ENCODE measurements at regions not wholly inside any gene's neighbourhood (a gene's known extent, or its start where the extent isn't known, plus 50 kb on each side); places are given as distances from the start of the nearest gene placed in this dataset.

DNA sequence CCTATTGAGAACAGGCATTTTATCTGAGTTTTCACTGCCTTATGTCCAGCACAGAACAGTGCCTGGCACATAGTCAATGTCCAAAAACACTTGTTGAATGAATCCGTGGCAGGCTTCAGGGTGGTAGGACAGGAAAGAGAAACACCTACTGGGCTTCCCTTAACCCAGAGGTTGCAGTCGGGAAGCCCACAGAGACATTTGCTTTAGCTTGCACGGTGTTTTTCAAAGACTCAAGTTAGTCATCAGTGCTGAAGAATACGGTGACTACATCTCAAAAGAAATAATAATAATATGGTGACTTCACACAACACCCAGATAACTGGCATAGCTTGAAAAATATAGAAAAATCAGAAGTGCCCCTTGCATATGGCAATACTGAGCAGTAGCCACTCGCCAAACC lies 160.4 kb downstream of the CD83 start:
- TF ChIP-seq, protein P1, sequence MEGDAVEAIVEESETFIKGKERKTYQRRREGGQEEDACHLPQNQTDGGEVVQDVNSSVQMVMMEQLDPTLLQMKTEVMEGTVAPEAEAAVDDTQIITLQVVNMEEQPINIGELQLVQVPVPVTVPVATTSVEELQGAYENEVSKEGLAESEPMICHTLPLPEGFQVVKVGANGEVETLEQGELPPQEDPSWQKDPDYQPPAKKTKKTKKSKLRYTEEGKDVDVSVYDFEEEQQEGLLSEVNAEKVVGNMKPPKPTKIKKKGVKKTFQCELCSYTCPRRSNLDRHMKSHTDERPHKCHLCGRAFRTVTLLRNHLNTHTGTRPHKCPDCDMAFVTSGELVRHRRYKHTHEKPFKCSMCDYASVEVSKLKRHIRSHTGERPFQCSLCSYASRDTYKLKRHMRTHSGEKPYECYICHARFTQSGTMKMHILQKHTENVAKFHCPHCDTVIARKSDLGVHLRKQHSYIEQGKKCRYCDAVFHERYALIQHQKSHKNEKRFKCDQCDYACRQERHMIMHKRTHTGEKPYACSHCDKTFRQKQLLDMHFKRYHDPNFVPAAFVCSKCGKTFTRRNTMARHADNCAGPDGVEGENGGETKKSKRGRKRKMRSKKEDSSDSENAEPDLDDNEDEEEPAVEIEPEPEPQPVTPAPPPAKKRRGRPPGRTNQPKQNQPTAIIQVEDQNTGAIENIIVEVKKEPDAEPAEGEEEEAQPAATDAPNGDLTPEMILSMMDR (IDR thresholded peaks at IDR 0.05; ENCODE audit: poor library complexity, severe bottlenecking): no peak
- TF ChIP-seq EZH2 (IDR thresholded peaks at IDR 0.05; ENCODE audit: borderline replicate concordance, insufficient read depth, low read length, poor library complexity, severe bottlenecking): no peak
- TF ChIP-seq POLR2AphosphoS5 (IDR thresholded peaks at IDR 0.05): no peak
- TF ChIP-seq, protein P2, sequence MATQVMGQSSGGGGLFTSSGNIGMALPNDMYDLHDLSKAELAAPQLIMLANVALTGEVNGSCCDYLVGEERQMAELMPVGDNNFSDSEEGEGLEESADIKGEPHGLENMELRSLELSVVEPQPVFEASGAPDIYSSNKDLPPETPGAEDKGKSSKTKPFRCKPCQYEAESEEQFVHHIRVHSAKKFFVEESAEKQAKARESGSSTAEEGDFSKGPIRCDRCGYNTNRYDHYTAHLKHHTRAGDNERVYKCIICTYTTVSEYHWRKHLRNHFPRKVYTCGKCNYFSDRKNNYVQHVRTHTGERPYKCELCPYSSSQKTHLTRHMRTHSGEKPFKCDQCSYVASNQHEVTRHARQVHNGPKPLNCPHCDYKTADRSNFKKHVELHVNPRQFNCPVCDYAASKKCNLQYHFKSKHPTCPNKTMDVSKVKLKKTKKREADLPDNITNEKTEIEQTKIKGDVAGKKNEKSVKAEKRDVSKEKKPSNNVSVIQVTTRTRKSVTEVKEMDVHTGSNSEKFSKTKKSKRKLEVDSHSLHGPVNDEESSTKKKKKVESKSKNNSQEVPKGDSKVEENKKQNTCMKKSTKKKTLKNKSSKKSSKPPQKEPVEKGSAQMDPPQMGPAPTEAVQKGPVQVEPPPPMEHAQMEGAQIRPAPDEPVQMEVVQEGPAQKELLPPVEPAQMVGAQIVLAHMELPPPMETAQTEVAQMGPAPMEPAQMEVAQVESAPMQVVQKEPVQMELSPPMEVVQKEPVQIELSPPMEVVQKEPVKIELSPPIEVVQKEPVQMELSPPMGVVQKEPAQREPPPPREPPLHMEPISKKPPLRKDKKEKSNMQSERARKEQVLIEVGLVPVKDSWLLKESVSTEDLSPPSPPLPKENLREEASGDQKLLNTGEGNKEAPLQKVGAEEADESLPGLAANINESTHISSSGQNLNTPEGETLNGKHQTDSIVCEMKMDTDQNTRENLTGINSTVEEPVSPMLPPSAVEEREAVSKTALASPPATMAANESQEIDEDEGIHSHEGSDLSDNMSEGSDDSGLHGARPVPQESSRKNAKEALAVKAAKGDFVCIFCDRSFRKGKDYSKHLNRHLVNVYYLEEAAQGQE (IDR thresholded peaks at IDR 0.05; ENCODE audit: borderline replicate concordance): no peak
- TF ChIP-seq EP300 (conservative IDR thresholded peaks at IDR 0.05; ENCODE audit: poor library complexity, severe bottlenecking): no peak
- TF ChIP-seq SMC3 (conservative IDR thresholded peaks at IDR 0.05; ENCODE audit: poor library complexity): no peak
